Astrocyte (in vitro differentiated cells and primary cell): ENCODE measurements at regions not wholly inside any gene's neighbourhood (a gene's known extent, or its start where the extent isn't known, plus 50 kb on each side); places are given as distances from the start of the nearest gene placed in this dataset.

ENCODE experiments used
- CTCF ChIP-seq: IDR thresholded peaks from 2 replicates; pipeline ENCODE4 v1.5.1; 2011; ENCODE audit warnings: low read depth, mild to moderate bottlenecking, inconsistent platforms, low read length, moderate library complexity; ENCODE audit not compliant: insufficient read depth
- EZH2 ChIP-seq: IDR thresholded peaks from 2 replicates; pipeline ENCODE4 v1.6.1; 2012; ENCODE audit warnings: mild to moderate bottlenecking, low read length, inconsistent platforms; ENCODE audit not compliant: insufficient read depth

- no peak for TF ChIP-seq CTCF
- no peak for TF ChIP-seq EZH2
Observed at GRCh38 chr4:154958621-154959358, 177.7 kb downstream of the RBM46 start.
